GM18867 (cell line): ENCODE measurements at regions not wholly inside any gene's neighbourhood (a gene's known extent, or its start where the extent isn't known, plus 50 kb on each side); places are given as distances from the start of the nearest gene placed in this dataset.
"Not testable (repeated sequence)": the region's sequence is repeated elsewhere in the genome, so short reads cannot be mapped to it uniquely, and the experiment has no call there.

Source experiments
- ATAC-seq: cut with Tn5 transposase; IDR thresholded peaks from one replicate; pipeline ENCODE4 v1.9.1; 2021; ENCODE audit warnings: mild to moderate bottlenecking, moderate library complexity; ENCODE audit not compliant: unreplicated experiment

DNA sequence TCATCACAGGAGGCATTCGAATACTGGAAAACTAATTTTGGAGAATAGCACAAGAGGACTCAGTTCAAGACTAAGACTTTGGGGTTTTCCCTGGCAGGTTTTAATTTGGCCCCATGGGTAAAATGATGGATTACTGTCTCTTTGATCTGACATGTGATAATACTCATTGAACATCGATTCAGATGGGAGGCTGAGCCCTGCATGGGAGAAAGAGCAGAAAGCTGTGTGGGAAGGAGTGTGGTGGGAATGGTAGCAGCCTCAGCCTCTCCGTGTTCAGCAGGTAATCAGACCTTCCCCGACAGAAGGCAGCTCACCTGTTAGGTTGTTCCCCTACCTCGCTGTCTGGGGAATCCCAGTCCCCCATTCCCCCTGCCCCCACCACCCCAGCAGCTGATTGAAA, 124.7 kb upstream of the TNRC6C start:
- no peak for ATAC-seq

GRCh38 chr17:77834170-77835115, 124.1 kb upstream of the TNRC6C start:
- peak; percentile 48 for ATAC-seq

DNA sequence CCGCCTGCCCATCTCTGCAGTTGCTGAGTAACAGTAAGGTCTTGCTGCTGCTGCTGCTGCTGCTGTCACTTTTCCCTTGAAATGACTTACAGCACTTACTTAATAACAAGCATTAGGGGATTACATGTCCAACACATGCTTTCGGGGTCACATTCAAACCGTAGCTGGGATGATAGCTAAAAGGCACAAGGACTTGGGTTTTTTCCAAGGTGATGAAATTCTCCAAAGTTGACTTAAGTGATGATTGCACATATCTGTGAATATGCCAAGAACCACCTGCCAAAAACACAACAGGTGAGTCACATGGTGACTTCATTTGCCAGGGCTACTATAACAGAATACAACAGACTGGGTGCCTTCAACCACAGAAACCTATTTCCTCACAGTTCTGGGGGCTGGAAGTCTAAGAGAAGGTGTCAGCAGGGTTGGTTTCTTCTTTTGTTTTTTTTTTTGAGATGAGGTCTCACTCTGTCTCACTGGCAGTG, 121.9 kb upstream of the TNRC6C start:
- no peak for ATAC-seq

DNA sequence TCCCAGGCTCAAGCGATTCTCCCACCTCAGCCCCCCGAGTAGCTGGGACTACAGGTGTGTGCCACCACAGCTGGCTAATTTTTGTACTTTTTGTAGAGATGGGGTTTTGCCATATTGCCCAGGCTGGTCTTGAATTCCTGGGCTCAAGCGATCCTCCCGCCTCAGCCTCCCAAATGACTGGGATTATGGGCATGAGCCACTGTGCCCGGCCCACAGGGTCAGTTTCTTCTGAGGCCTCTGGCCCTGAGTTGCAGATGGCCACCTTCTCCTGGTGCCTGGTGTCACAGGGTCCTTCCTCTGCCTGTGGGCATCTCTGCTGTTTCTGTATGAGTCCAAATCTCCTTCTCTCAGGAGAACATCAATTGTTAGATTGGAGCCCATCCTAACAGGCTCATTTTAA, 121.4 kb upstream of the TNRC6C start:
- not testable (repeated sequence) for ATAC-seq

DNA sequence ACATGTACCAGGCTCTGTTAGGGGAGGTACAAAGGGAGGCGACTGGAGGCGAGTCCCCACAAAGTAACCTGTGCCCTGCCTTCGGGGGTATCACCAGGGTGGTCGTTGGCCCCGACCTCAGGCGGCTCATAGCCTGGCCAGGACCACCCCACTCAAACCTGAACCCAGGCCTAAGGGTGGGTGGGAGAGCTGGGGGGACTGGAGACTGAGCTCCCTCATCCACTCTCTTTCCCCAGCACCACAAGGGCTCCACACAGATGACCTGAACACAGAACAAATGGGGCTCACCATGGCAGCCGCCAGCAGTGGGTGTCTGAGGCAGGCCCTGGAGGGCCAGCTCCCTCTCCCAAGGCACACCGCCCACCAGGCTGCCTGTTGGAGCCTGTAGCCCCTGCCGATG, 120.6 kb upstream of the TNRC6C start:
- ATAC-seq = no peak

- ATAC-seq = no peak
Measured at GRCh38 chr17:77838748-77839697, 119.5 kb upstream of the TNRC6C start.

GRCh38 chr17:77839698-77840512, 118.6 kb upstream of the TNRC6C start:
- no peak for ATAC-seq

DNA sequence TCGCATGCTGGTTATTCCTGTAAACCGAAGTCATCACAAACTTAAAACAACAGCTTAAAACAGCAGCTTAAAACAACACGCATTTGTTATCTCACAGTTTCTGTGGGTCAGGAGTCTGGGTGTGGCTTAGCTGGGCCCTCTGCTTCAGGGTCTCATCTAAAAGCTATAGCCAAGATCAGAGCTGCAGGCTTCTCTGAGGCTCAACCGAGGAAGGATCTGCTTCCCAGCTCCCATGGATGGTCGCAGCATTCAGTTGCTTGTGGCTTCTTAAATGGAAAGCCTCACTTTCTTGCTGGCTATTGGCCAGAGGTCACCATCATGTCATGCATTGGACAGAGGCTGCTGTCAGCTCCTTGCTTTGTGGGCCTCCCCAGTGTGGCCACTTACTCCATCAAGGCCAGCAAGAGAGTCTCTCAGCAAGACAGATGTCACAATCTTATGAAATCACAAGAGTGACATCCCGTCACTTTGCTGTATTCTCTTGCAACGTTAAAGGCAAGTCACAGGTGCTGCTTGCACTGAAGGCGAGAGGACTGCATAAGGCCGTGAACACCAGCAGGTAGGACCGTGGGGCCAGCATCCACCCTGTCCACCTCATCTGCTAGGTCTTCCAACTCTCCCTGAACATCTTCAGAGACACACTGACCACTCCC, 117.9 kb upstream of the TNRC6C start:
- ATAC-seq = no peak

- no peak for ATAC-seq
Measured at GRCh38 chr17:77841742-77842527, 116.6 kb upstream of the TNRC6C start.

DNA sequence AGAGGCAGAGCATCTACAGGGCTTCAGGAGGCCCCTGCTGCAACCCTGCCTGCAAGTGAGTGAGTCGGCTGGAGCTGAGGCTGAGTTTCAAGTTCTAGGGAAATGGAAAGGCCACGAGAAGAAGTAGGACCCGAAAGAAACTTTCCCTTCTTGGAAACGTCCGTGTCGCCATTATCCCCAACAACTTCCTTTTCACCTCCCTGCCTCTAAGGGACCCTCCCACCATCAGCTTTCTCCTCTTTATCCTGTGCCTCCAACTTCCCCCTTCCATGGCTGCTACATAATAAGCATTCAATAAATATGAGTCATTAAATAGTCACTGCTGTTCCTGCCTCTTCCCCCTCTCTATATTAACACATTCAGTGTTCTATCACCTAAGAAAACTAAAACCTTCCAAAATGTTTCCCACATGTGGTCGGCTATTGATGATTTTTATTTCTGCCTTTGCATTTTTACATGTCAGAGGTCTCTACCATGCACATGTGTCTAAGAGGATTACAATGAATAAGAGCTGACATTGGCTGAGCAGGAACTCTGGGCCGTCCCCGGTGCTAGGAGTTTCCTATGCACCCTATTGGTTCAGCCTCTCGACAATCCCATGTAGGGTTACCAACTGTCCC, 115.9 kb upstream of the TNRC6C start:
- ATAC-seq = no peak

DNA sequence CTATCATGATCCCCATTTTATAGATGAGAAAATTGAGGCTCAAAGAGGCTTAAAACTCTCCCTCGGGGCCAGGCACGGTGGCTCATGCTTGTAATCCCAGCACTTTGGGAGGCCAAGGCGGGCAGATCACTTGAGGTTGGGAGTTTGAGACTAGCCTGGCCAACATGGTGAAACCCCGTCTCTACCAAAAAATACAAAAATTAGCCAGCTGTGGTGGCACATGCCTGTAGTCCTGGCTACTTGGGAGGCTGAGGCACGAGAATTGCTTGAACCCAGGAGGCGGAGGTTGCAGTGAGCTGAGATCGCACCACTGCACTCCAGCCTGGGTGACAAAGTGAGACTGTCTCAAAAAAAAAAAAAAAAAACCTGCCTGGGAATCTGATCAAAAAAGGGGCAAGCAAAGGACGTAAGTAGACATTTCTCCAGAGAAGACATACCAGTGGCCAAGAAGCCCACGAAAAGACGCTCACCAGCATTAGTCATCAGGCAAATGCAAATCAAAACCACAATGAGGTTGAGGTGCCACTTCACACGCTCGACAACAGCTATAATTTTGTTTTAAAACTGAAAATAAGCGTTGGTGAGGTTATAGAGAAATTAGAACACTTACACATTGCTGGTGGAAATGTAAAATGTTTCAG, 115.1 kb upstream of the TNRC6C start:
- peak; percentile 82 for ATAC-seq

DNA sequence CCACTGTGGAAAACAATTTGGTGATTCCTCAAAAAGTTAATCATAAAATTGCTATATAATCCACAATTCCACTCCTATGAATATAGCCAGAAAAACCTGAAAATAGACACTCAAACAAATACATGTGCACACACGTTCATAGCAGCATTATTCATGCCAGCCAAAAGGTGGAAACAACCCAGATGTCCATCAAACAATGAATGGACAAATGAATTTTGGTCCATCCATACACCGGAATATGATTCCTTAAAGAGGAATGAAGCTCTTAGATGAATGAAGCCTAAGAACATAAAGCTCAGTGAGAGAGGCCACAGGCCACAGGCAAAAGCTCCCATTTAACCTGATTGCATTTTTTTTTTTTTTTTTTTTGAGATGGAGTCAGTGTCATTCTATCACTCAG, 114.6 kb upstream of the TNRC6C start:
- ATAC-seq = peak; percentile 4

GRCh38 chr17:77844681-77845080, 113.8 kb upstream of the TNRC6C start:
- no peak for ATAC-seq

DNA sequence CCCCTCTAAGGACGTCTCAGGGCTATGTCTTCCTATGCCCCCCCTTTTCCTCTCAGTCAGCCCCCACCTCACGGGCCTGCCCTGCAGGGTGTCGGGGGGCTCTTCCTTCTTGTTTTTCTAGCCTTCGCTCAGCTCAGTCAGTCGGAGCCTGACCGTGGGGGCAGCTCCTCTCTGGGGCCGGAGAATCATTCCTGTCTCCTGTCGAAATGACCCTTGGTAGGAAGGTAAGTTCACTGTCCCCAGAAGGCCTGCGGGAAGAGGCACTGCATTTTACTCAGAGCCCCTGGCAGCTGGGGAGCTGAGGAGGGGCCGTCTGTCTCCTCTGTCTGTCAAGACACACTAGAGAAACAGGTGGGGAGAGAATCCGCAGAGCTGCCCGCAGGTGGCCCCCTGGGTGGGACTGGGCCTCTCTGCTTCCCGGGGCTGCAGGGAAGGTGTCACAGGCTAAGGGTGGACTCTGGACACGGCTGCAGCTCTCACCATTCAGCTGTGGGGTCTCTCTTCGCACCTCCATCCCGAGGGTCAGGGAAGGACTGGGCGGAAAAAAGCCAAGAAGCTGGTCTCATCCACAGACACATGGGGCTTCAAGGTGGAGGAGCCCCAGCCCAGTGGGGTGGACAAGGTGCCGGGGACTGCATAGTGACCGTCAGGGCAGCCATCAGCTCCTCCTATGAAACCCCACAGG, 112.8 kb upstream of the TNRC6C start:
- no peak for ATAC-seq

GRCh38 chr17:77846531-77847085, 111.9 kb upstream of the TNRC6C start:
- no peak for ATAC-seq

- ATAC-seq = no peak
Measured at GRCh38 chr17:77847221-77848085, 111.0 kb upstream of the TNRC6C start.

DNA sequence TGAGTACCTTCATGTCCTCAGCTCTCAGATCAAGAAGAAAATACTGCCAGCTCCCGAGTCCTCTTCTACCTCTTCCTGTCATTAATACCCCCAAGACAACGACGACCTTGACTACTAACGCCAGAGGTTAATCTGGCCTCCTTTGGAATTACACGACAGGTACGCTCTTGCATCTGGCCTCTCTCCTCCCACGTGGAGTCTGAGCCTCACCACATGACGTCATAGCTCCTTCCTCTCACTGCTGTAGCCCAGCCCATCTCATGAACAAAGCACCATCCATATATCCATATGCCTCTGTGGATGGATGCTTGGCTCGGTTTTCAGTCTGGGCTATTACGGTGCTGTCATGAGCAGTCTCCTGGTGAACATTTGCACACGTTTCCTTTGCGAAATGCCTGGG, 110.2 kb upstream of the TNRC6C start:
- no peak for ATAC-seq
